ENCODE measurements at regions not wholly inside any gene's neighbourhood (a gene's known extent, or its start where the extent isn't known, plus 50 kb on each side); places are given as distances from the start of the nearest gene placed in this dataset.
"Not testable (repeated sequence)": the region's sequence is repeated elsewhere in the genome, so short reads cannot be mapped to it uniquely, and the experiment has no call there.

- no peak overlapping the region for H3K4me3 ChIP-seq (ENCODE audit: control insufficient read depth in 1 of 2, extremely low read depth in 1 of 2, low read length in 1 of 2)
- POLR2A ChIA-PET, result no interaction called here
- DNase-seq (no peak), ATAC-seq (replicated peaks in 1 of 4) (no peak)
- no peaks in the 10 kb centered on the region for H3K36me3 ChIP-seq (ENCODE audit: control insufficient read depth in 2 of 2, extremely low read depth in 1 of 2, insufficient read depth in 1 of 2, low read length in 1 of 2)
- H3K9me3 Mint-ChIP-seq, result no peaks in the 10 kb centered on the region
- H3K36me3 Mint-ChIP-seq, result no peaks in the 10 kb centered on the region
- H3K4me1 ChIP-seq (ENCODE audit: control insufficient read depth in 1 of 2, extremely low read depth in 1 of 2, insufficient read depth in 2 of 2, low read length in 2 of 2), result no peaks in the 10 kb centered on the region
- no peak overlapping the region for H3K4me3 Mint-ChIP-seq
- H3K27ac ChIP-seq (ENCODE audit: low read length), result no peak overlapping the region
- no peaks in the 10 kb centered on the region for H3K9me3 ChIP-seq
- H3K4me1 Mint-ChIP-seq, result no peaks in the 10 kb centered on the region
- no peaks in the 10 kb centered on the region for H3K27me3 ChIP-seq (replicated peaks in 1 of 2; ENCODE audit: control insufficient read depth in 2 of 2, extremely low read depth in 1 of 2, insufficient read depth in 2 of 2, low read length in 1 of 2)
- peaks cover 0 to 9% of the 10 kb centered on the region in 2 donors for H3K27me3 Mint-ChIP-seq
- H3K27ac Mint-ChIP-seq, result no peak overlapping the region
- CTCF ChIA-PET, result no interaction called here
Observed at GRCh38 chr2:53610260-53610659, 157.3 kb upstream of the CHAC2 start.

GRCh38 chr2:53609551-53609950, 158.1 kb upstream of the CHAC2 start:
- no peak overlapping the region for H3K27ac ChIP-seq (ENCODE audit: low read length)
- CTCF ChIA-PET, result no interaction called here
- no peak for ATAC-seq (replicated peaks in 1 of 4)
- no peaks in the 10 kb centered on the region for H3K27me3 ChIP-seq (replicated peaks in 1 of 2; ENCODE audit: control insufficient read depth in 2 of 2, extremely low read depth in 1 of 2, insufficient read depth in 2 of 2, low read length in 1 of 2)
- no peaks in the 10 kb centered on the region for H3K4me1 ChIP-seq (ENCODE audit: control insufficient read depth in 1 of 2, extremely low read depth in 1 of 2, insufficient read depth in 2 of 2, low read length in 2 of 2)
- no peaks in the 10 kb centered on the region for H3K36me3 Mint-ChIP-seq
- H3K4me3 ChIP-seq (ENCODE audit: control insufficient read depth in 1 of 2, extremely low read depth in 1 of 2, low read length in 1 of 2), result no peak overlapping the region
- H3K4me3 Mint-ChIP-seq, result no peak overlapping the region
- no peak overlapping the region for H3K27ac Mint-ChIP-seq
- H3K27me3 Mint-ChIP-seq, result peaks cover 0 to 9% of the 10 kb centered on the region in 2 donors
- POLR2A ChIA-PET, result no interaction called here
- no CpG with 5 or more reads among the region's 6 CpGs for WGBS (ENCODE audit: insufficient coverage)
- H3K4me1 Mint-ChIP-seq, result no peaks in the 10 kb centered on the region
- H3K36me3 ChIP-seq (ENCODE audit: control insufficient read depth in 2 of 2, extremely low read depth in 1 of 2, insufficient read depth in 1 of 2, low read length in 1 of 2), result no peaks in the 10 kb centered on the region
- H3K9me3 ChIP-seq, result no peaks in the 10 kb centered on the region
- no peaks in the 10 kb centered on the region for H3K9me3 Mint-ChIP-seq
- no peak for DNase-seq

- no peak overlapping the region for H3K27ac ChIP-seq (ENCODE audit: low read length)
- no peaks in the 10 kb centered on the region for H3K9me3 ChIP-seq
- no peak overlapping the region for H3K4me3 Mint-ChIP-seq
- DNase-seq (no peak), ATAC-seq (replicated peaks in 1 of 4) (no peak)
- H3K4me3 ChIP-seq (ENCODE audit: control insufficient read depth in 1 of 2, extremely low read depth in 1 of 2, low read length in 1 of 2), result no peak overlapping the region
- no peaks in the 10 kb centered on the region for H3K27me3 ChIP-seq (replicated peaks in 1 of 2; ENCODE audit: control insufficient read depth in 2 of 2, extremely low read depth in 1 of 2, insufficient read depth in 2 of 2, low read length in 1 of 2)
- no peaks in the 10 kb centered on the region for H3K4me1 Mint-ChIP-seq
- peaks cover 0 to 6% of the 10 kb centered on the region in 2 donors for H3K27me3 Mint-ChIP-seq
- CTCF ChIA-PET, result no interaction called here
- no peak overlapping the region for H3K27ac Mint-ChIP-seq
- H3K36me3 ChIP-seq (ENCODE audit: control insufficient read depth in 2 of 2, extremely low read depth in 1 of 2, insufficient read depth in 1 of 2, low read length in 1 of 2), result no peaks in the 10 kb centered on the region
- no CpG with 5 or more reads among the region's 5 CpGs for WGBS (ENCODE audit: insufficient coverage)
- no peaks in the 10 kb centered on the region for H3K4me1 ChIP-seq (ENCODE audit: control insufficient read depth in 1 of 2, extremely low read depth in 1 of 2, insufficient read depth in 2 of 2, low read length in 2 of 2)
- POLR2A ChIA-PET, result no interaction called here
- no peaks in the 10 kb centered on the region for H3K36me3 Mint-ChIP-seq
- H3K9me3 Mint-ChIP-seq, result no peaks in the 10 kb centered on the region
Observed at GRCh38 chr2:53608293-53608692, 159.3 kb upstream of the CHAC2 start.

GRCh38 chr2:53600815-53601214, 166.8 kb upstream of the CHAC2 start:
- H3K27me3 Mint-ChIP-seq, result peaks cover 0 to 16% of the 10 kb centered on the region in 2 donors
- WGBS (ENCODE audit: insufficient coverage), result no CpG with 5 or more reads among the region's 3 CpGs
- DNase-seq (no peak), ATAC-seq (replicated peaks in 1 of 4) (no peak)
- Histone ChIP-seq H3K27ac (ENCODE audit: low read length) (no peak overlapping the region), H3K9me3 (no peaks in the 10 kb centered on the region), H3K36me3 (ENCODE audit: control insufficient read depth in 2 of 2, extremely low read depth in 1 of 2, insufficient read depth in 1 of 2, low read length in 1 of 2) (no peaks in the 10 kb centered on the region), H3K4me1 (ENCODE audit: control insufficient read depth in 1 of 2, extremely low read depth in 1 of 2, insufficient read depth in 2 of 2, low read length in 2 of 2) (no peaks in the 10 kb centered on the region), H3K4me3 (ENCODE audit: control insufficient read depth in 1 of 2, extremely low read depth in 1 of 2, low read length in 1 of 2) (no peak overlapping the region), H3K27me3 (replicated peaks in 1 of 2; ENCODE audit: control insufficient read depth in 2 of 2, extremely low read depth in 1 of 2, insufficient read depth in 2 of 2, low read length in 1 of 2) (peaks cover 0 to 3% of the 10 kb centered on the region in 2 experiments)
- no peak overlapping the region for H3K27ac Mint-ChIP-seq
- no peaks in the 10 kb centered on the region for H3K4me1 Mint-ChIP-seq
- no peaks in the 10 kb centered on the region for H3K9me3 Mint-ChIP-seq
- ChIA-PET CTCF (no interaction called here), POLR2A (no interaction called here)
- H3K4me3 Mint-ChIP-seq, result no peak overlapping the region
- H3K36me3 Mint-ChIP-seq, result no peaks in the 10 kb centered on the region

GRCh38 chr2:53586733-53587612, 180.6 kb upstream of the CHAC2 start:
- peak in 3 of 35 experiments; percentile 2 to 37 (median 12) for DNase-seq
- WGBS (ENCODE audit: insufficient coverage), result 93% methylated on average over 28 of the region's 38 CpGs
- POLR2A ChIA-PET; H3K4me1 Mint-ChIP-seq; H3K27ac ChIP-seq (ENCODE audit: low read length); H3K4me3 ChIP-seq (ENCODE audit: control insufficient read depth in 1 of 2, extremely low read depth in 1 of 2, low read length in 1 of 2); H3K9me3 Mint-ChIP-seq; CTCF ChIA-PET; H3K27me3 Mint-ChIP-seq; H3K27me3 ChIP-seq (replicated peaks in 1 of 2; ENCODE audit: control insufficient read depth in 2 of 2, extremely low read depth in 1 of 2, insufficient read depth in 2 of 2, low read length in 1 of 2); H3K36me3 Mint-ChIP-seq; ATAC-seq (replicated peaks in 1 of 4); H3K4me1 ChIP-seq (ENCODE audit: control insufficient read depth in 1 of 2, extremely low read depth in 1 of 2, insufficient read depth in 2 of 2, low read length in 2 of 2); H3K9me3 ChIP-seq; H3K36me3 ChIP-seq (ENCODE audit: control insufficient read depth in 2 of 2, extremely low read depth in 1 of 2, insufficient read depth in 1 of 2, low read length in 1 of 2): not testable (repeated sequence)
- Mint-ChIP-seq H3K27ac (peak overlapping the region; percentile 31 to 85), H3K4me3 (peak overlapping the region in 2 of 3 donors; percentile 43 to 64)

- Mint-ChIP-seq H3K9me3 (no peaks in the 10 kb centered on the region), H3K4me1 (peaks cover 0 to 2% (median 0%) of the 10 kb centered on the region in 3 donors), H3K27me3 (peaks cover 3 to 6% of the 10 kb centered on the region in 2 donors), H3K27ac (no peak overlapping the region), H3K4me3 (no peak overlapping the region), H3K36me3 (no peaks in the 10 kb centered on the region)
- 65% methylated on average over 3 of the region's 5 CpGs for WGBS (ENCODE audit: insufficient coverage)
- ATAC-seq (replicated peaks in 1 of 4), result no peak
- Histone ChIP-seq H3K9me3 (no peaks in the 10 kb centered on the region), H3K27ac (ENCODE audit: low read length) (no peak overlapping the region), H3K4me3 (ENCODE audit: control insufficient read depth in 1 of 2, extremely low read depth in 1 of 2, low read length in 1 of 2) (no peak overlapping the region), H3K27me3 (replicated peaks in 1 of 2; ENCODE audit: control insufficient read depth in 2 of 2, extremely low read depth in 1 of 2, insufficient read depth in 2 of 2, low read length in 1 of 2) (no peaks in the 10 kb centered on the region), H3K36me3 (ENCODE audit: control insufficient read depth in 2 of 2, extremely low read depth in 1 of 2, insufficient read depth in 1 of 2, low read length in 1 of 2) (no peaks in the 10 kb centered on the region), H3K4me1 (ENCODE audit: control insufficient read depth in 1 of 2, extremely low read depth in 1 of 2, insufficient read depth in 2 of 2, low read length in 2 of 2) (no peaks in the 10 kb centered on the region)
- CTCF ChIA-PET, result no interaction called here
- POLR2A ChIA-PET, result no interaction called here
- no peak for DNase-seq
Observed at GRCh38 chr2:53584986-53585385, 182.6 kb upstream of the CHAC2 start.

GRCh38 chr2:53583583-53583982, 184.0 kb upstream of the CHAC2 start:
- ATAC-seq (replicated peaks in 1 of 4) (no peak), DNase-seq (no peak)
- no peaks in the 10 kb centered on the region for H3K36me3 Mint-ChIP-seq
- H3K4me1 Mint-ChIP-seq, result peaks cover 0 to 2% (median 0%) of the 10 kb centered on the region in 3 donors
- Histone ChIP-seq H3K36me3 (ENCODE audit: control insufficient read depth in 2 of 2, extremely low read depth in 1 of 2, insufficient read depth in 1 of 2, low read length in 1 of 2) (no peaks in the 10 kb centered on the region), H3K9me3 (no peaks in the 10 kb centered on the region), H3K4me1 (ENCODE audit: control insufficient read depth in 1 of 2, extremely low read depth in 1 of 2, insufficient read depth in 2 of 2, low read length in 2 of 2) (no peaks in the 10 kb centered on the region), H3K4me3 (ENCODE audit: control insufficient read depth in 1 of 2, extremely low read depth in 1 of 2, low read length in 1 of 2) (no peak overlapping the region), H3K27ac (ENCODE audit: low read length) (no peak overlapping the region), H3K27me3 (replicated peaks in 1 of 2; ENCODE audit: control insufficient read depth in 2 of 2, extremely low read depth in 1 of 2, insufficient read depth in 2 of 2, low read length in 1 of 2) (no peaks in the 10 kb centered on the region)
- WGBS (ENCODE audit: insufficient coverage), result 20% methylated on average over 1 of the region's 3 CpGs
- POLR2A ChIA-PET, result no interaction called here
- no peaks in the 10 kb centered on the region for H3K9me3 Mint-ChIP-seq
- CTCF ChIA-PET, result no interaction called here
- no peak overlapping the region for H3K27ac Mint-ChIP-seq
- no peak overlapping the region for H3K4me3 Mint-ChIP-seq
- H3K27me3 Mint-ChIP-seq, result peaks cover 3 to 7% of the 10 kb centered on the region in 2 donors
